Neural cell (in vitro differentiated cells): ENCODE measurements at regions not wholly inside any gene's neighbourhood (a gene's known extent, or its start where the extent isn't known, plus 50 kb on each side); places are given as distances from the start of the nearest gene placed in this dataset.
A peak's percentile ranks its signal among the peaks of the same experiment; 100 is the strongest.

Experiments used
- H2AFZ ChIP-seq: fragments of 200-600, 300-800 bp; sonication (generic), shearing (Covaris generic); 2 replicates; pipeline ENCODE4 v1.6.0; 2014; ENCODE audit warnings: low read depth, mild to moderate bottlenecking, antibody characterized with exemption, low read length, moderate library complexity
- H3F3A ChIP-seq: fragments of 200-600 bp; shearing (Covaris generic); 2 replicates; pipeline ENCODE4 v1.6.1; 2016; ENCODE audit warnings: mild to moderate bottlenecking, moderate library complexity, mixed read lengths, antibody characterized with exemption, low read length; ENCODE audit not compliant: insufficient read depth, poor library complexity, severe bottlenecking
- H3K27ac ChIP-seq: fragments of 200-600, 300-800 bp; sonication (generic), shearing (Covaris generic); 2 replicates; pipeline ENCODE4 v1.5.1; 2014; ENCODE audit warnings: mild to moderate bottlenecking, low read length, moderate library complexity
- H3K27me3 ChIP-seq: fragments of 300-800, 200-600 bp; sonication (generic), shearing (Covaris generic); 2 replicates; pipeline ENCODE4 v1.6.0; 2014; ENCODE audit warnings: mild to moderate bottlenecking, low read depth, low read length, moderate library complexity; ENCODE audit not compliant: insufficient read depth
- H3K36me3 ChIP-seq: fragments of 300-800, 200-600 bp; sonication (generic), shearing (Covaris generic); 2 replicates; pipeline ENCODE4 v1.5.1; 2014; ENCODE audit warnings: mild to moderate bottlenecking, antibody characterized with exemption, low read length, moderate library complexity; ENCODE audit not compliant: insufficient read depth
- H3K4me2 ChIP-seq: fragments of 300-800, 200-600 bp; sonication (generic), shearing (Covaris generic); 2 replicates; pipeline ENCODE4 v1.6.0; 2014; ENCODE audit warnings: mild to moderate bottlenecking, low read length
- H3K4me3 ChIP-seq: fragments of 300-800, 200-600 bp; sonication (generic), shearing (Covaris generic); 2 replicates; pipeline ENCODE4 v1.5.1; 2014; ENCODE audit warnings: mild to moderate bottlenecking, low read length, moderate library complexity
- H3K79me2 ChIP-seq: fragments of 200-600 bp; shearing (Covaris generic); replicated peaks from 2 replicates; pipeline ENCODE4 v1.6.0; 2014; ENCODE audit warnings: mild to moderate bottlenecking, low read length, moderate library complexity; ENCODE audit not compliant: insufficient read depth
- H3K9ac ChIP-seq: fragments of 300-800, 200-600 bp; sonication (generic), shearing (Covaris generic); 2 replicates; pipeline ENCODE4 v1.6.1; 2016; ENCODE audit warnings: mild to moderate bottlenecking, low read length, mixed read lengths
- H3K9me2 ChIP-seq: fragments of 200-600 bp; shearing (Covaris generic); 2 replicates; pipeline ENCODE4 v1.6.1; 2016; ENCODE audit warnings: mild to moderate bottlenecking, low read length, mixed read lengths; ENCODE audit not compliant: insufficient read depth
- H3K9me3 ChIP-seq: fragments of 200-600, 300-800 bp; sonication (generic), shearing (Covaris generic); 2 replicates; pipeline ENCODE4 v1.6.1; 2016; ENCODE audit warnings: mild to moderate bottlenecking, mixed run types, low read length, moderate library complexity, mixed read lengths
- H4K20me1 ChIP-seq: fragments of 200-600 bp; shearing (Covaris generic); 2 replicates; pipeline ENCODE4 v1.6.1; 2016; ENCODE audit warnings: mild to moderate bottlenecking, mixed run types; ENCODE audit not compliant: insufficient read depth
- EP300 ChIP-seq: fragments of 450-650 bp; conservative IDR thresholded peaks from 2 replicates; pipeline ENCODE4 v1.6.1; 2014; ENCODE audit warnings: antibody characterized with exemption, mild to moderate bottlenecking, moderate library complexity; ENCODE audit not compliant: poor library complexity, severe bottlenecking
- MXI1 ChIP-seq: fragments of 450-650 bp; conservative IDR thresholded peaks from 2 replicates; pipeline ENCODE4 v1.6.1; 2014; ENCODE audit warnings: antibody characterized with exemption, mild to moderate bottlenecking; ENCODE audit not compliant: poor library complexity, severe bottlenecking
- POLR2AphosphoS5 ChIP-seq: IDR thresholded peaks from 2 replicates; pipeline ENCODE4 v1.6.1; 2012
- RAD21 ChIP-seq: fragments of 450-650 bp; conservative IDR thresholded peaks from 2 replicates; pipeline ENCODE4 v1.6.1; 2014; ENCODE audit warnings: antibody characterized with exemption, mild to moderate bottlenecking, moderate library complexity
- SMC3 ChIP-seq: fragments of 450-650 bp; conservative IDR thresholded peaks from 2 replicates; pipeline ENCODE4 v1.6.1; 2014; ENCODE audit warnings: antibody characterized with exemption, mild to moderate bottlenecking, moderate library complexity; ENCODE audit not compliant: poor library complexity
- TAF1 ChIP-seq: IDR thresholded peaks from 2 replicates; pipeline ENCODE4 v1.6.1; 2012; ENCODE audit warnings: low read depth
- TF ChIP-seq, protein P1 (sequence below): IDR thresholded peaks from 2 replicates; pipeline ENCODE4 v1.6.1; 2012; ENCODE audit warnings: borderline replicate concordance
- TF ChIP-seq, protein P2 (sequence below): fragments of 450-650 bp; IDR thresholded peaks from 2 replicates; pipeline ENCODE4 v1.5.1; 2014; ENCODE audit warnings: antibody characterized with exemption, mild to moderate bottlenecking, moderate library complexity; ENCODE audit not compliant: poor library complexity, severe bottlenecking

DNA sequence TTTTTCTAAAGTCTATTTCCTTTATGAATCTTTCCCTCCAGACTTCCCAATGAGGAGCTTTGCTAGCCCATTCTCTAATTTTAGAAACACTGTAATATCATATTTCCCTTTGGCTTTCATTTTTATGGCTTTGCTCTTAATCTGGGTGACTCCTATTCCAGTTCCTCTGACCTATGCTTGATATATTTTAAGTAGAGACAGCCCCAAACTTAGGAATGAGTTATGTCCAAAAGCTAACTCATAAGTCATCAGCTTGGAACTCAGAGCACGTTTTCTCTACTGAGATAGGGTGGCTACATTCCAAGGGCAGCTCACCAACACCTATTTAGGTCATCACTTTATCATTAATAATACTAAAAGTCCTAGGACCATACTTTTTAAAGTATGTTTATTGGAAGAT lies 77.8 kb downstream of the OR13H1 start:
- Histone ChIP-seq H3K79me2 (no peaks in the 10 kb centered on the region), H4K20me1 (no peaks in the 10 kb centered on the region), H3K9me3 (no peaks in the 10 kb centered on the region), H3K36me3 (no peaks in the 10 kb centered on the region), H3F3A (no peaks in the 10 kb centered on the region), H3K9ac (no peak overlapping the region), H2AFZ (no peak overlapping the region), H3K4me3 (no peak overlapping the region), H3K4me2 (no peak overlapping the region), H3K27ac (no peak overlapping the region), H3K27me3 (no peaks in the 10 kb centered on the region), H3K9me2 (no peaks in the 10 kb centered on the region)
- TF ChIP-seq TAF1 = no peak
- TF ChIP-seq POLR2AphosphoS5 = no peak
- no peak for TF ChIP-seq SMC3
- TF ChIP-seq, protein P1, sequence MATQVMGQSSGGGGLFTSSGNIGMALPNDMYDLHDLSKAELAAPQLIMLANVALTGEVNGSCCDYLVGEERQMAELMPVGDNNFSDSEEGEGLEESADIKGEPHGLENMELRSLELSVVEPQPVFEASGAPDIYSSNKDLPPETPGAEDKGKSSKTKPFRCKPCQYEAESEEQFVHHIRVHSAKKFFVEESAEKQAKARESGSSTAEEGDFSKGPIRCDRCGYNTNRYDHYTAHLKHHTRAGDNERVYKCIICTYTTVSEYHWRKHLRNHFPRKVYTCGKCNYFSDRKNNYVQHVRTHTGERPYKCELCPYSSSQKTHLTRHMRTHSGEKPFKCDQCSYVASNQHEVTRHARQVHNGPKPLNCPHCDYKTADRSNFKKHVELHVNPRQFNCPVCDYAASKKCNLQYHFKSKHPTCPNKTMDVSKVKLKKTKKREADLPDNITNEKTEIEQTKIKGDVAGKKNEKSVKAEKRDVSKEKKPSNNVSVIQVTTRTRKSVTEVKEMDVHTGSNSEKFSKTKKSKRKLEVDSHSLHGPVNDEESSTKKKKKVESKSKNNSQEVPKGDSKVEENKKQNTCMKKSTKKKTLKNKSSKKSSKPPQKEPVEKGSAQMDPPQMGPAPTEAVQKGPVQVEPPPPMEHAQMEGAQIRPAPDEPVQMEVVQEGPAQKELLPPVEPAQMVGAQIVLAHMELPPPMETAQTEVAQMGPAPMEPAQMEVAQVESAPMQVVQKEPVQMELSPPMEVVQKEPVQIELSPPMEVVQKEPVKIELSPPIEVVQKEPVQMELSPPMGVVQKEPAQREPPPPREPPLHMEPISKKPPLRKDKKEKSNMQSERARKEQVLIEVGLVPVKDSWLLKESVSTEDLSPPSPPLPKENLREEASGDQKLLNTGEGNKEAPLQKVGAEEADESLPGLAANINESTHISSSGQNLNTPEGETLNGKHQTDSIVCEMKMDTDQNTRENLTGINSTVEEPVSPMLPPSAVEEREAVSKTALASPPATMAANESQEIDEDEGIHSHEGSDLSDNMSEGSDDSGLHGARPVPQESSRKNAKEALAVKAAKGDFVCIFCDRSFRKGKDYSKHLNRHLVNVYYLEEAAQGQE = no peak
- no peak for TF ChIP-seq MXI1
- TF ChIP-seq EP300 = no peak
- TF ChIP-seq RAD21 = no peak

DNA sequence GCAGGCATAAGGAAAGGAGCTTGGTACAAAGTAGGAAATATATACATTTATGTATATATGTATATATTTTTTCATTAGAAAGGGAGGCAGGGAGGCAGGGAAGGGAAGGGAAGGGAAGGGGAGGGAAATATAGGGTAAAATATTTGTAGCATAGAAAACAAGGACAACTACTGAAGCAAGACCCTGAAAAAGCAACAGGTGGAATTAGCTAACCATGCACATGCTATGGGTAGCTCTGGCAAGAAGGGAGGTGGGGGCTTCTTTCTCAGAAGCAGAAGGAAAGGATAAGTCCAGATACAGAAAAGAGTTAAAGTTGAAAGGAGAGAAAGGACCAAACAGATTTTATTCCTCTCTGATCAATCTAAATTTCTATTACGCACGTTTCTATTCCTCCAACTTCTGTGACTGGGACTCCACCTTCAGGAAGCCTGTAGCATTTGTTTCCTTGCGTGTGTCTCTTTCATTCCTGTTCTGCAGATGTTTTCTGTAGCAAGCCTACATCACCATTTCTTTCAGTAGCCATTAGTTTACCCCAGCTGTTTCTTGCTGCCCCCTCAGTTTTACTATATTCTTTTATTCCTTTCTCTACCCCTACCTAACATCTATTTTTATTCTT lies 82.9 kb downstream of the OR13H1 start:
- Histone ChIP-seq H3F3A (no peaks in the 10 kb centered on the region), H3K9me2 (no peaks in the 10 kb centered on the region), H3K9me3 (no peaks in the 10 kb centered on the region), H4K20me1 (no peaks in the 10 kb centered on the region), H3K27ac (no peak overlapping the region), H3K27me3 (no peaks in the 10 kb centered on the region), H3K79me2 (no peaks in the 10 kb centered on the region), H3K4me2 (no peak overlapping the region), H3K9ac (no peak overlapping the region), H3K36me3 (no peaks in the 10 kb centered on the region), H2AFZ (no peak overlapping the region), H3K4me3 (no peak overlapping the region)
- TF ChIP-seq RAD21 (peak; percentile 81), SMC3 (peak; percentile 79), EP300 (no peak), TAF1 (no peak)
- TF ChIP-seq, protein P1 = no peak
- TF ChIP-seq, protein P2, sequence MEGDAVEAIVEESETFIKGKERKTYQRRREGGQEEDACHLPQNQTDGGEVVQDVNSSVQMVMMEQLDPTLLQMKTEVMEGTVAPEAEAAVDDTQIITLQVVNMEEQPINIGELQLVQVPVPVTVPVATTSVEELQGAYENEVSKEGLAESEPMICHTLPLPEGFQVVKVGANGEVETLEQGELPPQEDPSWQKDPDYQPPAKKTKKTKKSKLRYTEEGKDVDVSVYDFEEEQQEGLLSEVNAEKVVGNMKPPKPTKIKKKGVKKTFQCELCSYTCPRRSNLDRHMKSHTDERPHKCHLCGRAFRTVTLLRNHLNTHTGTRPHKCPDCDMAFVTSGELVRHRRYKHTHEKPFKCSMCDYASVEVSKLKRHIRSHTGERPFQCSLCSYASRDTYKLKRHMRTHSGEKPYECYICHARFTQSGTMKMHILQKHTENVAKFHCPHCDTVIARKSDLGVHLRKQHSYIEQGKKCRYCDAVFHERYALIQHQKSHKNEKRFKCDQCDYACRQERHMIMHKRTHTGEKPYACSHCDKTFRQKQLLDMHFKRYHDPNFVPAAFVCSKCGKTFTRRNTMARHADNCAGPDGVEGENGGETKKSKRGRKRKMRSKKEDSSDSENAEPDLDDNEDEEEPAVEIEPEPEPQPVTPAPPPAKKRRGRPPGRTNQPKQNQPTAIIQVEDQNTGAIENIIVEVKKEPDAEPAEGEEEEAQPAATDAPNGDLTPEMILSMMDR = peak; percentile 68
